Activated CD4-positive, CD25-positive, alpha-beta regulatory T cell treated with anti-CD3 and anti-CD28 coated beads, Interleukin-2, amount 50 U/mL, for 24 hours (primary cell): ENCODE measurements at regions not wholly inside any gene's neighbourhood (a gene's known extent, or its start where the extent isn't known, plus 50 kb on each side); places are given as distances from the start of the nearest gene placed in this dataset.

ENCODE experiments used
- ATAC-seq, 2 donors: fragments of 150-1000 bp; cut with Tn5 transposase; one replicate each; pipeline ENCODE4 v1.10.0; 2021; ENCODE audit warnings: mild to moderate bottlenecking in 1 of 2, moderate library complexity in 1 of 2

GRCh38 chr18:66833646-66834045 lies 229.8 kb upstream of the CDH19 start:
- no peak for ATAC-seq

- no peak for ATAC-seq
Measured at GRCh38 chr18:66826211-66826610, 222.3 kb upstream of the CDH19 start.

- ATAC-seq = no peak
Measured at GRCh38 chr18:66825347-66825746, 221.5 kb upstream of the CDH19 start.

- no peak for ATAC-seq
Measured at GRCh38 chr18:66819235-66819634, 215.3 kb upstream of the CDH19 start.

GRCh38 chr18:66813138-66813537 lies 209.2 kb upstream of the CDH19 start:
- no peak for ATAC-seq

GRCh38 chr18:66795051-66795450 lies 191.2 kb upstream of the CDH19 start:
- ATAC-seq = no peak

GRCh38 chr18:66792466-66792865 lies 188.6 kb upstream of the CDH19 start:
- ATAC-seq = no peak

- ATAC-seq = no peak
Measured at GRCh38 chr18:66780609-66781008, 176.7 kb upstream of the CDH19 start.

GRCh38 chr18:66778048-66778447 lies 174.2 kb upstream of the CDH19 start:
- no peak for ATAC-seq

GRCh38 chr18:66769375-66769774 lies 165.5 kb upstream of the CDH19 start:
- no peak for ATAC-seq

- no peak for ATAC-seq
Measured at GRCh38 chr18:66764230-66764629, 160.3 kb upstream of the CDH19 start.

- no peak for ATAC-seq
Measured at GRCh38 chr18:66761166-66761565, 157.3 kb upstream of the CDH19 start.

GRCh38 chr18:66760559-66760958 lies 156.7 kb upstream of the CDH19 start:
- ATAC-seq = no peak

- no peak for ATAC-seq
Measured at GRCh38 chr18:66759050-66759828, 155.3 kb upstream of the CDH19 start.

- no peak for ATAC-seq
Measured at GRCh38 chr18:66757946-66758345, 154.1 kb upstream of the CDH19 start.

GRCh38 chr18:66754335-66754734 lies 150.4 kb upstream of the CDH19 start:
- no peak for ATAC-seq

- ATAC-seq = no peak
Measured at GRCh38 chr18:66752733-66753132, 148.8 kb upstream of the CDH19 start.

GRCh38 chr18:66749481-66750035 lies 145.7 kb upstream of the CDH19 start:
- no peak for ATAC-seq

- no peak for ATAC-seq
Measured at GRCh38 chr18:66749030-66749429, 145.1 kb upstream of the CDH19 start.

- no peak for ATAC-seq
Measured at GRCh38 chr18:66742832-66743231, 138.9 kb upstream of the CDH19 start.

- no peak for ATAC-seq
Measured at GRCh38 chr18:66735933-66736332, 132.0 kb upstream of the CDH19 start.

GRCh38 chr18:66734451-66734850 lies 130.6 kb upstream of the CDH19 start:
- no peak for ATAC-seq

GRCh38 chr18:66731890-66732289 lies 128.0 kb upstream of the CDH19 start:
- ATAC-seq = no peak

GRCh38 chr18:66729442-66730239 lies 125.8 kb upstream of the CDH19 start:
- ATAC-seq = no peak
